WERI-Rb-1 (cell line): ENCODE measurements at regions not wholly inside any gene's neighbourhood (a gene's known extent, or its start where the extent isn't known, plus 50 kb on each side); places are given as distances from the start of the nearest gene placed in this dataset.

Experiments used
- DNase-seq: peaks from one replicate; pipeline ENCODE4 v3.0.0-alpha.2; 2020
- H3K27ac ChIP-seq: fragments of 250-450 bp; sonication (Bioruptor Pico); 2 replicates; pipeline ENCODE4 v1.5.1; 2020; ENCODE audit warnings: mild to moderate bottlenecking, moderate library complexity
- H3K27me3 ChIP-seq: fragments of 250-450 bp; sonication (Bioruptor Pico); 2 replicates; pipeline ENCODE4 v1.5.1; 2021; ENCODE audit warnings: mild to moderate bottlenecking, low read depth, moderate library complexity; ENCODE audit not compliant: insufficient read depth, severe bottlenecking
- H3K36me3 ChIP-seq: fragments of 250-450 bp; sonication (Bioruptor Pico); 2 replicates; pipeline ENCODE4 v1.5.1; 2020; ENCODE audit warnings: mild to moderate bottlenecking, moderate library complexity
- H3K4me3 ChIP-seq: 2 replicates; pipeline ENCODE4 v1.5.1; 2011; ENCODE audit warnings: low read depth, mild to moderate bottlenecking, control low read depth, low read length
- H3K9me3 ChIP-seq: fragments of 250-450 bp; sonication (Bioruptor Pico); 2 replicates; pipeline ENCODE4 v1.5.1; 2021; ENCODE audit warnings: mild to moderate bottlenecking, moderate library complexity; ENCODE audit not compliant: severe bottlenecking
- TF ChIP-seq, protein P1 (sequence below): IDR thresholded peaks from 2 replicates; pipeline ENCODE4 v1.5.1; 2011; ENCODE audit warnings: low read depth, mild to moderate bottlenecking, control low read depth, inconsistent platforms, low read length

DNA sequence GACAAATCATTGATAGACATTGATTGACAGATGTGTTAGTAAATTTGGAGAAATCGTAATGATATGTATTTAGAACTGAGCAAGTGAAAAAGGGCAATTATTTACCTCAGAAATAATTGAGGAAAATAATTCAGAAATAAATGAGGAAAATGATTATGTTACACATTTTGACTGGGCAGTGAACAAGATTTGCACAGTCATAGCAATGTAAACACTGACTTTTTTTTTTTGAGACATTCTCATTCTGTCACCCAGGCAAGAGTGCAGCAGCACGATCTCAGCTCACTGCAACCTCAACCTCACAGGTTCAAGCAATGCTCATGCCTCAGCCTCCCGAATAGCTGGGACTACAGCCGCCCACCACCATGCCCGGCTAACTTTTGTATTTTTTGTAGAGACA, 211.7 kb downstream of the SP3 start:
- Histone ChIP-seq H3K27ac (no peak overlapping the region), H3K36me3 (no peaks in the 10 kb centered on the region), H3K4me3 (no peak overlapping the region), H3K27me3 (no peaks in the 10 kb centered on the region), H3K9me3 (no peaks in the 10 kb centered on the region)
- no peak for DNase-seq
- TF ChIP-seq, protein P1, sequence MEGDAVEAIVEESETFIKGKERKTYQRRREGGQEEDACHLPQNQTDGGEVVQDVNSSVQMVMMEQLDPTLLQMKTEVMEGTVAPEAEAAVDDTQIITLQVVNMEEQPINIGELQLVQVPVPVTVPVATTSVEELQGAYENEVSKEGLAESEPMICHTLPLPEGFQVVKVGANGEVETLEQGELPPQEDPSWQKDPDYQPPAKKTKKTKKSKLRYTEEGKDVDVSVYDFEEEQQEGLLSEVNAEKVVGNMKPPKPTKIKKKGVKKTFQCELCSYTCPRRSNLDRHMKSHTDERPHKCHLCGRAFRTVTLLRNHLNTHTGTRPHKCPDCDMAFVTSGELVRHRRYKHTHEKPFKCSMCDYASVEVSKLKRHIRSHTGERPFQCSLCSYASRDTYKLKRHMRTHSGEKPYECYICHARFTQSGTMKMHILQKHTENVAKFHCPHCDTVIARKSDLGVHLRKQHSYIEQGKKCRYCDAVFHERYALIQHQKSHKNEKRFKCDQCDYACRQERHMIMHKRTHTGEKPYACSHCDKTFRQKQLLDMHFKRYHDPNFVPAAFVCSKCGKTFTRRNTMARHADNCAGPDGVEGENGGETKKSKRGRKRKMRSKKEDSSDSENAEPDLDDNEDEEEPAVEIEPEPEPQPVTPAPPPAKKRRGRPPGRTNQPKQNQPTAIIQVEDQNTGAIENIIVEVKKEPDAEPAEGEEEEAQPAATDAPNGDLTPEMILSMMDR = no peak

DNA sequence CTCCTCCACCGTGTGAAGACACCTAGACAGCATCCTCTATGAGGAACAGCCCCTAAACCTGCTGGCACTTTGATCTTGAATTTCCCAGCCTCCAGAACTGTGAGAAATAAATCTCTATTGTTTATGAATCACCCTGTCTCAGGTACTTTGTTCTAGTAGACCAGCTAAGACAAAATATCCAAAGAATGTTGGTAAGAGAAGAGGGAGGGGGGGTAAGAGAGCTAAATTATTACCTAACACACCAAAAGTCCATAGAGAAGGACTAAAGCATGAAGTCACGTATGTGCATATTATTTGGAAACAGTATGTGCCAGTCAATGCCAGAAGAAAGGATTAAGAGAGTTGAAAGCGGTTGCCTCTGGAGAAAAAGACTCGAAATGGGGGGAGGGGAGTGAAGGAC, 211.0 kb downstream of the SP3 start:
- Histone ChIP-seq H3K4me3 (no peak overlapping the region), H3K27ac (no peak overlapping the region), H3K27me3 (no peaks in the 10 kb centered on the region), H3K9me3 (no peaks in the 10 kb centered on the region), H3K36me3 (no peaks in the 10 kb centered on the region)
- no peak for DNase-seq
- TF ChIP-seq, protein P1 = no peak

DNA sequence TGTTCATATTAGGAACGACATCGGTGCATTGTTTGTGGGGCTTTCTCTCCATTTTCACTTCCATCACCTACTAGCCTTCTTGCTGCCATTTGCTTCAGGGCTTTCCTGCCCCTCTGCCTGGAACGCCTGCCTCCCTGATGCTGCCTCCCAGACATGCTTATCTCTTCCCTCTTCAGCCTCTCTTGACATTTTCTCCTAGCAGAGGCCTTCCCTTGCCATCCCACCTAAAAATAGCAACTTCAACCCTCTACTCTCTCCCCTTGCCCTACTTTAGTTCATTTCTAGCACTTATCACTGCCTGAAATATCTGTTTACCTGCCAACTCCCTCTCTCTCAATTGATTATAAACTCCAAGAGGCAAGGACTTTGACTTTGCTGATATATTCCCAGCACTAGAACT, 210.3 kb downstream of the SP3 start:
- TF ChIP-seq, protein P1 = no peak
- DNase-seq = no peak
- Histone ChIP-seq H3K36me3 (no peaks in the 10 kb centered on the region), H3K4me3 (no peak overlapping the region), H3K9me3 (no peaks in the 10 kb centered on the region), H3K27me3 (no peaks in the 10 kb centered on the region), H3K27ac (no peak overlapping the region)

DNA sequence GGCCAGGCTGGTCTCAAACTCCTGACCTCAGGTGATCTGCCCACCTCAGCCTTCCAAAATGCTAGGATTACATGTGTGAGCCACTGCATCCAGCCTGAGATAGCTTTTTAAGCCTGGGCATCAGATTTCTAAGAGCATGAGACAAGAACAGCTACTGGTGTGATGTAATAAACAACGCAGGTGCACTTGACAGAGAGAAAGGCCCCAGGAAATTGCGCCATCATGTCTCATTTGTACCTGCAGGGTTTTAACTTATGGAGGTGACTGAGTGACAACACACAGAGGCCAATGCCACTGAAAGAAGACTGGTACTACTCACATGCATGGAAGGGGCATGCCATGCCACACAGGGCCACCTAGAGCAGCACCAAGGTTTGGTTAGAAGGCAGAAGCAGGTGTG, 209.4 kb downstream of the SP3 start:
- Histone ChIP-seq H3K27me3 (no peaks in the 10 kb centered on the region), H3K4me3 (no peak overlapping the region), H3K9me3 (no peaks in the 10 kb centered on the region), H3K36me3 (no peaks in the 10 kb centered on the region), H3K27ac (no peak overlapping the region)
- no peak for DNase-seq
- TF ChIP-seq, protein P1 = no peak

DNA sequence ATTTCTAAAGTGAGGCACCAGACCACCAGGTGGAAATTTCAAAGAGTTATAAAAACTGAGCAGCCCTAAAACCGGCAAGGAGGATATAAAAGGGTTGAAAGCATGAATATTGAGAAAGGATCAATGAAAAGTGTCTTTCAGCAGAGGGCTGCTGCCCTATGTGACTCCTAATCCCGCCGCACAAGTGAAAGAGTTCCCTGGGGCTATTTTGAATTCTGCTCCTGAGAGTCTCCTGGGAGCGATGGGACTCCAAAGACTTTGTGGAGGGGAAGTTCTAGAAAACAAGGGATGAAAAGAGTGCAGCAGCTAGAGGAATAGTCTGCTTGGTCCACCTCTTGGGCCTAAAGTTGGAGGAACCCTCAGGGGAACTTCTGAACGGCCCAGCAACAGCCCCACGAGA, 205.2 kb downstream of the SP3 start:
- TF ChIP-seq, protein P1 = no peak
- Histone ChIP-seq H3K9me3 (no peaks in the 10 kb centered on the region), H3K36me3 (no peaks in the 10 kb centered on the region)

DNA sequence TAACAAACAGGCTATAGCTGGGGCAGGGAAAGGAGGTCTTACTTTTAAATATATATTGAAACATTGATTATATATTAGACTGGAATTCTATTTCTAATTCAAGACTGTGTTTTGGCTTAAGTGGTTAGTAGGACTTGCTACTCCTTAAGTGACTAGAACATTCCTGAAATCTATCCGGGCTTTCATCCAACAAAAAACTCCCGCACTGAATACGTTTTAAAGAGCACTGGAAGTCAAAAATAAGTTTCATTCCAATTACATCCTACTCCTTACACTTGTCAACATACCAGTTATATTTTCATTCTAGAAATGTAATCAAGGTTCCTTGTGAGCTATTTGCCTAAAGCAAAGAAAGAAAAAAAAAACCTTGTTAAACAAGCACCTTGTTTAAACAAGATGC, 204.6 kb downstream of the SP3 start:
- H3K27ac ChIP-seq = no peak overlapping the region
- H3K9me3 ChIP-seq = no peaks in the 10 kb centered on the region
- no peaks in the 10 kb centered on the region for H3K36me3 ChIP-seq
- TF ChIP-seq, protein P1 = no peak
- H3K27me3 ChIP-seq = no peaks in the 10 kb centered on the region
- DNase-seq = no peak
- H3K4me3 ChIP-seq = no peak overlapping the region

More for the DNA sequence above, 205.2 kb downstream of the SP3 start:
- no peak overlapping the region for H3K27ac ChIP-seq
- H3K27me3 ChIP-seq = no peaks in the 10 kb centered on the region
- H3K4me3 ChIP-seq = no peak overlapping the region
- no peak for DNase-seq
